ENCODE measurements at regions not wholly inside any gene's neighbourhood (a gene's known extent, or its start where the extent isn't known, plus 50 kb on each side); places are given as distances from the start of the nearest gene placed in this dataset.

- ChIA-PET POLR2A (interaction anchor here (0.7 kb wide), 1 partner anchor 584 kb away, joined by 3 read pairs; no protein-coding TSS in a partner anchor), CTCF (interaction anchor here (1.2 to 1.5 kb wide), 2 partner anchors 20 to 22 kb away, joined by 3 to 4 read pairs; no protein-coding TSS in a partner anchor)
- no peak for DNase-seq (ENCODE audit: extremely low spot score)
- no peak for TF ChIP-seq CTCF (IDR thresholded peaks at IDR 0.05; ENCODE audit: control extremely low read depth, extremely low read depth, low read depth, missing control alignments)
Measured at GRCh38 chr4:92035666-92036065, 268.1 kb upstream of the GRID2 start.

GRCh38 chr4:92045718-92046117 lies 258.0 kb upstream of the GRID2 start:
- ChIA-PET CTCF (interaction anchor here (1.0 kb wide), 1 partner anchor 63 kb away, joined by 3 read pairs; no protein-coding TSS in a partner anchor), POLR2A (no interaction called here)
- DNase-seq (ENCODE audit: extremely low spot score), result no peak
- TF ChIP-seq CTCF (IDR thresholded peaks at IDR 0.05; ENCODE audit: control extremely low read depth, extremely low read depth, low read depth, missing control alignments), result no peak

DNA sequence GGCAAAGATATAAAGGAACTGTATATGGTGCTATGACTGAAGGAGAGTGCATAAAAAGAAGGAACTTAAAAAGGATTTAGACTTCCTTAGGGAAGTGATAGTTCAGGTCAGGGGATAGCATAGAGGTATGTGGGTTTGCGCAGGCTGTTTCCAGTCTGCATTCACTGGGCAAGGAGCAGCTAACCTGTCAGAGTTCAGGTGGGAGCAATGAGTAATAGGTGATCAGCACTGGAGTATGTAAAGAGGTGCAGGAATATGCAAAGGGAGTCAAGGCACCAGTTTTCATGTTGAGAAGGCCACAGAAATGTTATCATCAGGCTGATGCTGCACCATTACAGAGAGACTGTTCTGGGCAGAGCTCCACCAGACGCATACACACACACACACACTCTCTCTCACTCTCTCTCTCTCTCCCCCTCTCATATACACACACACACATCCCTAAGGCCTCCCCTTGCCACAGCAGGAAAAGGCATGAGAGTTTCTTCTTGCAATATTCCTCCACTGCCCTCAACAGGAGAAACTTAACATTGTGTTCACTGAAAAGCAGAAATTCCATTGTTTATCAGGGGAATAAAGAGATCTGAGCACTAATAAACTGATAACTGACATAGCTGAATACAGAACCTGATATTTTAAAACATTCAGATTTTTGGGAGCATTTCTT lies 256.4 kb upstream of the GRID2 start:
- ChIA-PET POLR2A (no interaction called here), CTCF (no interaction called here)
- no peak for DNase-seq (ENCODE audit: extremely low spot score)
- TF ChIP-seq CTCF (IDR thresholded peaks at IDR 0.05; ENCODE audit: control extremely low read depth, extremely low read depth, low read depth, missing control alignments), result no peak

GRCh38 chr4:92050875-92051274 lies 252.9 kb upstream of the GRID2 start:
- no peak for TF ChIP-seq CTCF (IDR thresholded peaks at IDR 0.05; ENCODE audit: control extremely low read depth, extremely low read depth, low read depth, missing control alignments)
- no peak for DNase-seq (ENCODE audit: extremely low spot score)
- POLR2A ChIA-PET, result no interaction called here
- CTCF ChIA-PET, result no interaction called here

- ChIA-PET CTCF (interaction anchor here (1.3 kb wide), 1 partner anchor 28 kb away, joined by 3 read pairs; no protein-coding TSS in a partner anchor), POLR2A (no interaction called here)
- TF ChIP-seq CTCF (IDR thresholded peaks at IDR 0.05; ENCODE audit: control extremely low read depth, extremely low read depth, low read depth, missing control alignments), result no peak
- no peak for DNase-seq (ENCODE audit: extremely low spot score)
Measured at GRCh38 chr4:92059615-92060014, 244.2 kb upstream of the GRID2 start.

DNA sequence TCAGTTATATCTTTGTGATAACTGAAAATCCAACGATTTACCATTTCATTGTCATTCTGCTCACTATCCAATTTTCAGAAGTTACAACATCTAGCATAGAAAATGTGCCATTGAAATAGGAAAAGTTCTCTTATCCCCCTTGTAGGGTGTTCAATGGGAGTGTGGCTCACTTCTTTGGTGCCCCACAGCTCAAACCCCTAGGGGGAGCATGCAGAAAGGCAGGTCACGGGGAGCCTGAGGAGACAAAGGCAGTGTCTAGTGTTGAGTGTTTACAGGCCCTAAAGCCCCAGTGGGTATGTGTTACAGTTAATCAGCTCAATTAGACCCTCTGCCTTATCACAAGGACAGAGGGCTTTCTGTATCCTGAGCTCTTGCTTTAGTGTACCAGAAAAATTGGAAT lies 243.4 kb upstream of the GRID2 start:
- DNase-seq (ENCODE audit: extremely low spot score), result no peak
- TF ChIP-seq CTCF (IDR thresholded peaks at IDR 0.05; ENCODE audit: control extremely low read depth, extremely low read depth, low read depth, missing control alignments), result no peak
- POLR2A ChIA-PET, result no interaction called here
- CTCF ChIA-PET, result no interaction called here
